GM10248 (cell line): ENCODE measurements at regions not wholly inside any gene's neighbourhood (a gene's known extent, or its start where the extent isn't known, plus 50 kb on each side); places are given as distances from the start of the nearest gene placed in this dataset.
"Not testable (repeated sequence)": the region's sequence is repeated elsewhere in the genome, so short reads cannot be mapped to it uniquely, and the experiment has no call there.

Source experiments
- CTCF ChIA-PET: fragments of 300-600 bp; sonication (Branson Sonifier 250); formaldehyde crosslinking; extraction: SDS; loops from one replicate; lab custom pipeline; 2021; ENCODE audit warnings: antibody characterized with exemption; lab: Yijun Ruan, JAX
- POLR2A ChIA-PET: fragments of 350-650 bp; sonication (Branson Sonifier 250); formaldehyde crosslinking; extraction: SDS; loops from one replicate; lab custom pipeline; 2020; ENCODE audit warnings: antibody characterized with exemption; lab: Yijun Ruan, JAX
- DNase-seq: peaks from one replicate; pipeline ENCODE4 v3.0.0; 2012; ENCODE audit errors: extremely low spot score
- TF ChIP-seq, protein P1 (sequence below): IDR thresholded peaks from 2 replicates; pipeline ENCODE4 v1.5.1; 2012; ENCODE audit warnings: mild to moderate bottlenecking, low read depth; ENCODE audit errors: extremely low read depth, missing control alignments, control extremely low read depth

- ChIA-PET POLR2A (no interaction called here), CTCF (no interaction called here)
- TF ChIP-seq, protein P1, sequence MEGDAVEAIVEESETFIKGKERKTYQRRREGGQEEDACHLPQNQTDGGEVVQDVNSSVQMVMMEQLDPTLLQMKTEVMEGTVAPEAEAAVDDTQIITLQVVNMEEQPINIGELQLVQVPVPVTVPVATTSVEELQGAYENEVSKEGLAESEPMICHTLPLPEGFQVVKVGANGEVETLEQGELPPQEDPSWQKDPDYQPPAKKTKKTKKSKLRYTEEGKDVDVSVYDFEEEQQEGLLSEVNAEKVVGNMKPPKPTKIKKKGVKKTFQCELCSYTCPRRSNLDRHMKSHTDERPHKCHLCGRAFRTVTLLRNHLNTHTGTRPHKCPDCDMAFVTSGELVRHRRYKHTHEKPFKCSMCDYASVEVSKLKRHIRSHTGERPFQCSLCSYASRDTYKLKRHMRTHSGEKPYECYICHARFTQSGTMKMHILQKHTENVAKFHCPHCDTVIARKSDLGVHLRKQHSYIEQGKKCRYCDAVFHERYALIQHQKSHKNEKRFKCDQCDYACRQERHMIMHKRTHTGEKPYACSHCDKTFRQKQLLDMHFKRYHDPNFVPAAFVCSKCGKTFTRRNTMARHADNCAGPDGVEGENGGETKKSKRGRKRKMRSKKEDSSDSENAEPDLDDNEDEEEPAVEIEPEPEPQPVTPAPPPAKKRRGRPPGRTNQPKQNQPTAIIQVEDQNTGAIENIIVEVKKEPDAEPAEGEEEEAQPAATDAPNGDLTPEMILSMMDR = no peak
- DNase-seq = no peak
Observed at GRCh38 chr1:104231676-104232075, 482.0 kb downstream of the AMY1C start.

- DNase-seq = no peak
- CTCF ChIA-PET = interaction anchor here (1.0 kb wide), 1 partner anchor 28 kb away, joined by 3 read pairs; no protein-coding TSS in a partner anchor
- POLR2A ChIA-PET = no interaction called here
- TF ChIP-seq, protein P1 = no peak
Observed at GRCh38 chr1:104235141-104235540, 485.4 kb downstream of the AMY1C start.

- DNase-seq = no peak
- ChIA-PET POLR2A (no interaction called here), CTCF (no interaction called here)
- TF ChIP-seq, protein P1 = no peak
Observed at GRCh38 chr1:104238991-104239390, 489.3 kb downstream of the AMY1C start.

DNA sequence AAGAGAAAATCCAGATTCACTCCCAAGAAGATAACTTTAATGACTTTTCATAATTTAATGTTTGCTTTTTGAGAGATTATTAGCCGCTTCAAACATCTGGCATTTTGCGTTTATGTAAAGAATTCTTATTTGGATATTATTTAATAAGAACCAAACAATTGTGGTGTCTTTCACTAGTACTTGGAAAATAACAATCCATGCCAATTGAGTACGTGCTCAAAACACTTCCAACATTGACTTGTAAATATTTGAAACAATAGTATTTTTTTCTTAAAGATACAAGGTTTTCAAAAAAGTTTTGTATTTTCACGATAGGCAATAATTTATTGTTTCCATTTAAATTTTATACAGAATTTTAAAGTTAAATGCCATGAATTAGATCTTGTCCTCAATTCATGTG lies 498.7 kb downstream of the AMY1C start:
- no peak for DNase-seq
- ChIA-PET CTCF (no interaction called here), POLR2A (no interaction called here)
- TF ChIP-seq, protein P1 = no peak

DNA sequence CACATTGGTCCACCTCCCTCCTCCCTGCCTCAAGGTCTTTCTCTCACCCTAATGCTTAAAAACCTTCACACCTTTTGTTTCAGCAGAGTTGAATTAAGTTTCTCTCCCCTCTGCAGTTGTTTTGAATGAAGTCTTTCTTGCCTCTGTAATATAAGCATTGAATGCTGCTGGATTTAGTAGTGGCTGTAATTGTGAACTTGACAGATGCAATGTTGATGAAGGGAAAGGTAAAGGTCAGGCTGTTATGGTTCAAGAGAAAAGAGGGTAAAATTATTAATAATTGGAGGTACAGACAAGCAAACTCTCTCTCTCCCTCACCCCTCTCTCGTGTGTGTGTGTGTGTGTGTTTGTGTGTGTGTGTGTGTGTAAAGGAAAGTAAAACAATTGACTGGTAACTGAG lies 509.8 kb downstream of the AMY1C start:
- DNase-seq = no peak
- POLR2A ChIA-PET = no interaction called here
- CTCF ChIA-PET = no interaction called here
- TF ChIP-seq, protein P1 = no peak

DNA sequence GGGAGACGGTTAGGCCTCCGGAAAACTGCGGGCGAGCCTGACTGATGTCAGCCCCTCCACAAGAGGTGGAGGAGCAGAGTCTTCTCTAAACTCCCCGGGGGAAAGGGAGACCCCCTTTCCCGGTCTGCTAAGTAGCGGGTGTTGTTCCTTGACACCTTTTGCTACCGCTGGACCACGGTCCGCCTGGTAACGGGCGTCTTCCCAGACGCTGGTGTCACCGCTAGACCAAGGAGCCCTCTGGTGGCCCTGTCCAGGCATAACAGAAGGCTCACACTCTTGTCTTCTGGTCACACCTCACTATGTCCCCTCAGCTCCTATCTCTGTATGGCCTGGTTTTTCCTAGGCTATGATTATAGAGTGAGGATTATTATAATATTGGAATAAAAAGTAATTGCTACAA lies 513.4 kb downstream of the AMY1C start:
- DNase-seq, POLR2A ChIA-PET: not testable (repeated sequence)
- CTCF ChIA-PET = interaction anchor here (1.1 kb wide), 1 partner anchor 27 kb away, joined by 3 read pairs; no protein-coding TSS in a partner anchor

DNA sequence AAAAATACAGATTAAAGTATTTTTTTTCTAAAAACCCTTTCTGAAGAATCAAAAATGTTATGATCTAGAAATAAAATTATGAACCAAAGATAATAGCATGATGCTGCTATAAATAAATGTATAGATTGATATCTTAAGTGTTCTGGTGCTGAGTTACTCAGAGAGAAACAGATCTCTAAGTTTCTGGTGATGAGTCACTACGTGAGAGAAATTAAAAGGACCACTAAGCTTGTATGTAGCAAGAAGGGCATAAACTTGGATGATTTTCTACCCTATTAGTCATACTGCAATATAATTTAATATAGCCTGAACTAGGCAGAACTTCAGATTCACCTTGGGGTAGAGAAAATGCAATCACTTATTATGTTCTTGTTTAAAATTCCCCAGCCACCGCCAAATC lies 514.8 kb downstream of the AMY1C start:
- CTCF ChIA-PET = interaction anchor here (1.2 kb wide), 1 partner anchor 23 kb away, joined by 4 read pairs; no protein-coding TSS in a partner anchor

More for the DNA sequence above, 514.8 kb downstream of the AMY1C start:
- TF ChIP-seq, protein P1 = no peak
- POLR2A ChIA-PET = no interaction called here
- no peak for DNase-seq
